Occipital lobe (tissue), 1 donor: ENCODE measurements at regions not wholly inside any gene's neighbourhood (a gene's known extent, or its start where the extent isn't known, plus 50 kb on each side); places are given as distances from the start of the nearest gene placed in this dataset.

Source experiments
- DNase-seq: peaks from one replicate; lab custom pipeline; 2025; lab: John Stamatoyannopoulos, UW

- no peak for DNase-seq
Measured at GRCh38 chr10:111498560-111498959, 421.7 kb downstream of the ADRA2A start.

DNA sequence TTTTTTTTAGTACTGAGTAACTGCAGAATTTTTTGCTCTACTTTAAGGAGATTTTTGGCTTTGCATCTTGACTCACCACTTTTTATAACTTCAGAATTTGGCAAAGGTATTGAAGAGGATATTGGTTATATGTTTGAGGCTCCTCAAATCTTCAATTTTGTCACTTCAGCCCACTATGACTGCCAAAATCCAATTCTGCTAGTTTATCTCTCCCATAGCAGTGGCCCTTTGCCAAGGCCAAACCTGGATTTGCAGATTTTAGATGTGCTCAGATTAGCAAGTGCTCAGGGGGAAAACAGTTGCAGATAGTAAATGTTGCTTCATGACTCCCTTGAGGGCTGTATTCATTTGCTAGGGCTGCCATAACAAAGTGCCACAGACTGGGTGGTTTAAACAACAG, 427.5 kb downstream of the ADRA2A start:
- DNase-seq = no peak

DNA sequence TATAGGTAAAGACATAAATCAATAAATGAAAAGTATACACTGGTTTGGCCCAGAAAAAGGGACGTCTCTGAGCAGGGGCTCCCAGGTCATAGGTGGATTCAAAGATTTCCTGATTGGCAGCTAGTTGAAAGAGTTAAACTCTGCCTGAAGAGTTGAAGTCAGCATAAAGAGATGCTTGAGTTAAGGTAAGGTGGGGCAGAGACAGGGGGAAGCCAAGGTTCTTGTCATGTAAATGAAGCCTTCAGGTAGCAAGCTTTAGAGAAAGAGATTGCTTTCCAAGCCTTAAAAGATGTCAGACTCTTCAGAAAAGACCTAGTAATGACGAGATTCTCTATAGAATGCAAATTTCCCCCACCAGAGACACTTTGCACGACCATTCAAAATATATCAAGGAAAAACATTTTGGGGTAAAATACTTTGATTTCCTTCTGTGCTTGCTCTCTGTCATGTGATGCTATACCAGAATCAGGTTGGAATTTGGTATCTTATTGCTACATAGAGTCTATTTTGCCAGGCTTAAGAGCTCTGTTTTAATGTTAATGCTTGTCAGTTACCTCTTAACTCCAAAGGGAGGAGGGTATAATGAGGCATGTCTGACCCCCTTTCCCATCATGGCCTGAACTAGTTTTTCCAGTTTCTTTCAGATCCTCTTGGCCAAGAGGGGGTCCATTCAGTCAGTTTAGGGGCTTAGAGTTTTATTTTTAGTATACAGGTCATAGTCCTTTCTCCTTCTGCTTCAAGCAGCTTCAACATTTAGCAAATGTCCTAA, 429.6 kb downstream of the ADRA2A start:
- no peak for DNase-seq

DNA sequence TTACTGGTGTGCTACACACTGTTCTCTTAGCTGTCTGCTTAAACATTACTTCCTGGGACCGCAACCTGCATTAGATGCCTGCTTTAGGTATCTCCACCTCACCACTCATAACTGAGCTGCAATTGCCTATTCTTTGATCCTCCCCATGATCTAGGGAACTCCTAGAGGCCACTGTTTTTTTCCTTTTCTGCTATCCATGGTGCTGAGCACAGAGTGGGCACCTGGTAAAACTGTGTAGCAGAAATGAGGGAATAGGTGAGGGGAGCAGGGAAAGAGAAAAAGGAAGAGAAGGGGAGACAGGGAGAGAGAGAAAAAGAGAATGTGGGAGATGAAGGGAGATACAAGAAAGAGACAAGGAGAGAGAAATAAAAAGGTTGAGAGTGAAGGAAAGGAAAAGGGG, 434.9 kb downstream of the ADRA2A start:
- DNase-seq = no peak

- no peak for DNase-seq
Measured at GRCh38 chr10:111515264-111515663, 438.4 kb downstream of the ADRA2A start.

- no peak for DNase-seq
Measured at GRCh38 chr10:111515706-111516105, 438.9 kb downstream of the ADRA2A start.

- DNase-seq = no peak
Measured at GRCh38 chr10:111516144-111516543, 439.3 kb downstream of the ADRA2A start.

GRCh38 chr10:111522141-111522540, 445.3 kb downstream of the ADRA2A start:
- no peak for DNase-seq

- no peak for DNase-seq
Measured at GRCh38 chr10:111522551-111522950, 445.7 kb downstream of the ADRA2A start.

DNA sequence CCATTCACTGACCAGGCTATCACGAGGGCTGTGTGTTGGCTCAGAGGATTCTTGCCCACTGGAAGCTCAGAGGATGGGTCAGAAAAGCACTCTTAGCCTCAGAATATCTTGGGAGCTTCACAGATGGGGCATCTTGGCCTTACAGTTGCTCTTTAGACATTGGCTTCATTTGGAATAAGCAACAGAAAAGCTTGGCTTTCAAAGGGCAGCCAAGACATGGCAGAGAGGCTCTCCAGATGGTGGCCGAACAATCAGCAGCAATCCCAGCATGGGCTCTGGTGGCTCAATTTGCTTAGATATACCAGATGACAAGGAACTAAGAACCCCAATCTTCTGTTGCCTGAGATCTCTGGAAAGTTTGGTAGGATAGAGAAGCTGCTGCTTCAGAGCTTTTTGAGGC, 446.2 kb downstream of the ADRA2A start:
- no peak for DNase-seq

DNA sequence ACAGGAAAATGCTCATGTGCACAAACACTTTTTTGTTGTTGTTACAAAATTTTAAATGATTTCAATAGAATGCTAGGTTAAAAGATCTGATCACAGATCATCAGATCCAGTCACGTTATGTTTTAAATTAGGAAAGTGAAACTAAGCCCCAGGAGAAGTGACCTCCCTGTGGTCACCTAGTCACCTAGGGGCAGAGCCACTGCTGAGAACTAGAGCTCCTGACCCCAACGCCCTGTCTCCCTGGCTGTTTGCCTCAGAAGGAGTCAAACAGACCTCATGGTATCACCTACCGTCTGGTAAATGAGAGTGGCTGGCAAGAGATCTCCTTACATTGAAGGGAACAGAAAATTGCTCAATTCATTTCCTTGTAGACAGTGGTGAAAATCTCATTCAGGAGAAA, 447.3 kb downstream of the ADRA2A start:
- no peak for DNase-seq

GRCh38 chr10:111525696-111526095, 448.9 kb downstream of the ADRA2A start:
- no peak for DNase-seq

DNA sequence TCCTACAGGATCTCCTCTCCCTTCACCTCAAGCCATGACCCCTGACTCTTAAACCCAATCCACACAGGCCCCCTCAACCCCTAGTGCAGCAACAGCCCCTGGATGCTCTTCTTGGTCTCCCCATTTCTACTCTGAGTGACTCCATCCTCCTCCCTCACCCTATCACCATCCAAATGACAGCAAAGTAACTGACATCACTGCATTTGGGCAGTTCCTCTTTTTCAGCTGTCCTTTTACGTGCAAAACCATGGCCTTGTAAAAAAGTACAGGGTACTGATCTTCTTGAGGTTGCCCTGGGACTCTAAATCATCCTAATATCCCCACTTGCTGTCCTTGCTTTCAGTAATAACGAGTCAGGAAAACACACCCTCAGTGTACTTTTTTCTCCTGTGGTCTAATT, 454.9 kb downstream of the ADRA2A start:
- no peak for DNase-seq

- DNase-seq = no peak
Measured at GRCh38 chr10:111532139-111532538, 455.3 kb downstream of the ADRA2A start.

GRCh38 chr10:111539246-111539645, 462.4 kb downstream of the ADRA2A start:
- no peak for DNase-seq

- no peak for DNase-seq
Measured at GRCh38 chr10:111543854-111544253, 467.0 kb downstream of the ADRA2A start.

GRCh38 chr10:111545861-111546605, 469.2 kb downstream of the ADRA2A start:
- no peak for DNase-seq

DNA sequence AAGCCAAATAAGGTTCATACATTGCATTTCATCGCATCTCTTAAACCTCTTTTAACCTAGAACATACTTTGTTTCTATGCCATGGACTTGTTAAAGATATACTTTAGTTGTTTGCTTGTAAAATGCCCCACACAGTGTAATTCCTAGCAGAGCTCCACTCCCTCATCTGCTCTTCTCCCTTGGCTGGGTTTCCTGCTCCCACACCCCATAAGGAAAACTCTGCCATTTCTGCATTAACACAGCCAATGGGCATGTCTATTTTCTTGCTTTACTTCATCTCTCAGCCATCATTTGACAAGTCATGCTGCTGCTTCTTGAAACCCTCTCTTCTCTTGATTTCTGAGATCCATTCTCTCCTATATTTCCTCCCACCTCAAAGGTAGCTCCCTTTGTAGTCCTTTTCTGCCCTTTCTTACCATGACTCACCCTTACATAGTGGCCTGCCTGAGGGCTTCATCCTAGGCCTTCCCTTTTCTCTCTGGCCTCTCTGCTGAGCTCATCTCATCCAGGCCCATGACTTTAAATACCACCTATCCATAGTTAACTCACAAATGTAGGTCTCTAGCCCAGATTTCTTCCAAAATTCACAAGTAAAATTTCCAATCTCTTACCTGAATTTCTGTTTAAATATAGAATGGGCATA, 471.4 kb downstream of the ADRA2A start:
- no peak for DNase-seq

DNA sequence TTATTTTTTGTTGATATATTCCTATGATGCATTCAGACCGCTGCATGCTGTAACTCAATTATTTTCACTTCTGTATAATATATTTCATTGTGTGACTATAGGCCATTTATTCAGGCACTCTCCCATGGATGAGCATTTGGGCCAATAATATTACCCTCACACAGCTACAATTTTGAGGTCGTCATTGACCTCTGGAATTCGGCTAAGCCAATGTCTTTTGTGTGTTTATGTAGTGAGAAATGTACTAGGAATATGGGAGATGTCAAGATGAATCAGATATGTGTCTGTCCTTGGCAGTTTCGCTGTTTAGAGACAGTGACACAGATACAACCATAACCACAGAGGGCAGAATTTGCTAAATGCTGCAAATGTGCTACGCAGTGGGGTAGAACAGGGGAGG, 474.2 kb downstream of the ADRA2A start:
- no peak for DNase-seq

DNA sequence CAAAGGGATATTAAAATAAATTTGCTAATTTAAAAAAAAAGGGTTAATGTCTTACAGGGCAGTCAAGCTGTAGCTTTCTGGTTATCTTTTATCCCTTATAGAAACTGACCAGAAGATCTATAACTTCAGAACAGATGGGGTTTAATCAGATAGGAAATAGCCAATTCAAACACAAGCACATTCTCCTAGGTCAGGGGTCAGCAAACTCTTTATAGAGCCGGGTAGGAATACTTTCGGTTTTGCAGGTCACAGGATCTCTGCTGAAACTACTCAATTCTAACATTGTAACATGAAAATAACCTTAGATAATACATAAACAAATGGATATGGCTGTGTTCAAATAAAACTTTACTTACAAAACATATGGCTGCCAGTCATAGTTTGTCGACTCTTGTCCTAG, 479.8 kb downstream of the ADRA2A start:
- DNase-seq = no peak

DNA sequence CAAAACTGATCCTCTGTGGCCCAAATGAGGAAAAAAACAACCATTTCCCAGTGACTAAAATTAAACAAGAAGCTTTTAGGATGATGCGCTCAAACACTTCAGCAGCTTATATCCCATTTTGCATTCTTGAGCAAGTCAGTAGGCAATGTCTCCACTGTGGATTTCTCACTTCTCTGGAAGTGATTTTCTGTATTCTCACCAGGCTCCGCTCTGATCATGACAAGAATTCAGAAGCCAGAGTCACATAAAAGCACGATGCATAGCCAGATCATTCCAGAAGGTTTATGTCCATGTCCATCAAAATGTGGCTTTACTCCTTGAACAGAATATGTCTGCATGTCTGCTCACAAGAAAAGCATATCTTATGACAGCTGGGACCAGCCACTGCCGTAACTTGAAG, 481.4 kb downstream of the ADRA2A start:
- DNase-seq = no peak

- no peak for DNase-seq
Measured at GRCh38 chr10:111560027-111560426, 483.2 kb downstream of the ADRA2A start.

DNA sequence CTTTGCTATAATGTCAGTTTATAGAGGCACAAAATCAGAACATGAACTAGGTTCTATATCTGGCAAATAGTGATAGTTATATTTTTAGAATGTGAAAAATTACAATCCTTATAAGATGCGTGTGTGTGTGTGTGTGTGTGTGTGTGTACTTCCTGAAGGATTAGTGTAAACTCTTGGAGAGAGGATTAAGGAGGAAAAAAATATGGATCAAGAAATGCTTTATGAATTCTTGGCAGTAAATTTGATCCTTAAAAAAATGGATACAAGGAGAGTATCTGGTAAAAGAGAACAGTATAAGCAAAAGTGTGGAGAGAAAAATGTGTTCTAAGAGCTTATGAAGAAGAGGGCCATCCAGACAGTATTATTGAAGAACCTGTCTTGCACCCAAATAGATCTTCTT, 484.3 kb downstream of the ADRA2A start:
- no peak for DNase-seq
